ENCODE measurements at regions not wholly inside any gene's neighbourhood (a gene's known extent, or its start where the extent isn't known, plus 50 kb on each side); places are given as distances from the start of the nearest gene placed in this dataset.

DNA sequence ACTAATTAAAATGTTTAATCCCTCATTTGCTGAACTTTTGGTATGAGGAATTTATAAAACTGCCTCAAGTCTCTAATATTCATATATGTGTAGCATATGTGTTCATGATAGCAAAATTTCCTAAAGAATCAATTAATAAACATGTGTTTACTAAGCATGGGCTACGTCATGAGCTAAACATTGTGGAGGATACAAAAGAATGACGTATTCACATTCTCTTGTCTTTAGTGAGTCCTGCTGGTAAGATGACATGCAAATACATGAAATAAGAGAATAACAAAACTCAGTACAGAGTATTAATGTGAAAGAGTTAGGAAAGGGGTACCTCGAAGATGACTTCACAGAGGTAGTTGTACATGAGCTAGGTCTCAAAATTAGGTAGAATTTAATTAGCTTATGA lies 121.9 kb upstream of the POF1B start:
- WGBS (ENCODE audit: extremely low coverage, insufficient read length, low lambda C conversion rate) = no CpG with 5 or more reads among the region's 3 CpGs
- Histone ChIP-seq H2BK15ac (ENCODE audit: low read depth, low read length) (no peak overlapping the region), H2BK5ac (ENCODE audit: insufficient read length, low read length) (no peak overlapping the region), H3K56ac (ENCODE audit: insufficient read length, low read depth, low read length) (no peak overlapping the region), H3K23ac (ENCODE audit: insufficient read length, low read depth, low read length) (no peak overlapping the region), H2BK120ac (ENCODE audit: low read depth, low read length, poor library complexity, severe bottlenecking) (no peak overlapping the region), H3K4ac (ENCODE audit: low read depth, low read length) (no peak overlapping the region), H3K79me2 (ENCODE audit: insufficient read depth, low read length) (no peaks in the 10 kb centered on the region), H3K23me2 (ENCODE audit: insufficient read length, low read depth, low read length, poor library complexity, severe bottlenecking) (no peaks in the 10 kb centered on the region), H3K27me3 (ENCODE audit: insufficient read depth, low read length) (no peaks in the 10 kb centered on the region), H3T11ph (ENCODE audit: low read length) (no peak overlapping the region), H3K9ac (ENCODE audit: extremely low read depth, insufficient read length, low read length) (no peak overlapping the region), H2AFZ (ENCODE audit: low read length) (no peak overlapping the region), H2BK12ac (ENCODE audit: insufficient read length, low read depth, low read length) (no peak overlapping the region), H4K5ac (ENCODE audit: insufficient read length, low read depth, low read length) (no peak overlapping the region), H3K14ac (ENCODE audit: insufficient read depth, low read length) (no peak overlapping the region), H4K8ac (replicated peaks; ENCODE audit: insufficient read length, low read depth, low read length) (no peak overlapping the region), H2BK20ac (ENCODE audit: low read depth, low read length, poor library complexity, severe bottlenecking) (no peak overlapping the region), H2AK5ac (ENCODE audit: insufficient read length, low read length) (no peak overlapping the region), H3K27ac (ENCODE audit: insufficient read length, low read depth, low read length) (no peak overlapping the region), H3K4me2 (ENCODE audit: insufficient read depth, insufficient read length, low read length) (no peak overlapping the region), H3K9me3 (ENCODE audit: control insufficient read depth, low read depth, low read length) (no peaks in the 10 kb centered on the region), H4K20me1 (ENCODE audit: control insufficient read depth, insufficient read depth, insufficient read length) (no peaks in the 10 kb centered on the region), H3K79me1 (ENCODE audit: insufficient read depth, low read depth, low read length, poor library complexity, severe bottlenecking) (no peaks in the 10 kb centered on the region), H3K18ac (ENCODE audit: insufficient read length, low read depth, low read length) (no peak overlapping the region), H4K91ac (ENCODE audit: insufficient read length, low read depth, low read length) (no peak overlapping the region), H3K4me1 (ENCODE audit: insufficient read depth, low read length) (no peaks in the 10 kb centered on the region)
- Mint-ChIP-seq H3K27me3 (ENCODE audit: low read depth) (no peaks in the 10 kb centered on the region), H3K36me3 (ENCODE audit: insufficient read depth in 1 of 3, low read depth in 3 of 3) (no peaks in the 10 kb centered on the region), H3K4me1 (no peaks in the 10 kb centered on the region), H3K9me3 (peaks cover 22 to 32% of the 10 kb centered on the region in 2 experiments), H3K27ac (no peak overlapping the region), H3K4me3 (no peak overlapping the region)
- DNase-seq = no peak
- TF ChIP-seq, protein P1, sequence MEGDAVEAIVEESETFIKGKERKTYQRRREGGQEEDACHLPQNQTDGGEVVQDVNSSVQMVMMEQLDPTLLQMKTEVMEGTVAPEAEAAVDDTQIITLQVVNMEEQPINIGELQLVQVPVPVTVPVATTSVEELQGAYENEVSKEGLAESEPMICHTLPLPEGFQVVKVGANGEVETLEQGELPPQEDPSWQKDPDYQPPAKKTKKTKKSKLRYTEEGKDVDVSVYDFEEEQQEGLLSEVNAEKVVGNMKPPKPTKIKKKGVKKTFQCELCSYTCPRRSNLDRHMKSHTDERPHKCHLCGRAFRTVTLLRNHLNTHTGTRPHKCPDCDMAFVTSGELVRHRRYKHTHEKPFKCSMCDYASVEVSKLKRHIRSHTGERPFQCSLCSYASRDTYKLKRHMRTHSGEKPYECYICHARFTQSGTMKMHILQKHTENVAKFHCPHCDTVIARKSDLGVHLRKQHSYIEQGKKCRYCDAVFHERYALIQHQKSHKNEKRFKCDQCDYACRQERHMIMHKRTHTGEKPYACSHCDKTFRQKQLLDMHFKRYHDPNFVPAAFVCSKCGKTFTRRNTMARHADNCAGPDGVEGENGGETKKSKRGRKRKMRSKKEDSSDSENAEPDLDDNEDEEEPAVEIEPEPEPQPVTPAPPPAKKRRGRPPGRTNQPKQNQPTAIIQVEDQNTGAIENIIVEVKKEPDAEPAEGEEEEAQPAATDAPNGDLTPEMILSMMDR (conservative IDR thresholded peaks at IDR 0.05) = no peak
